GM19397 (cell line): ENCODE measurements at regions not wholly inside any gene's neighbourhood (a gene's known extent, or its start where the extent isn't known, plus 50 kb on each side); places are given as distances from the start of the nearest gene placed in this dataset.

Experiments
- ATAC-seq: cut with Tn5 transposase; IDR thresholded peaks from one replicate; pipeline ENCODE4 v1.9.1; 2021; ENCODE audit warnings: mild to moderate bottlenecking, moderate library complexity; ENCODE audit not compliant: unreplicated experiment

- ATAC-seq = peak; percentile 68
Measured at GRCh38 chr7:47149208-47149839, 432.6 kb downstream of the TNS3 start.

- no peak for ATAC-seq
Measured at GRCh38 chr7:47148536-47149207, 433.2 kb downstream of the TNS3 start.

GRCh38 chr7:47147213-47147631 is 434.7 kb downstream of the TNS3 start:
- ATAC-seq = peak; percentile 34

GRCh38 chr7:47145982-47146381 is 435.9 kb downstream of the TNS3 start:
- no peak for ATAC-seq

GRCh38 chr7:47145186-47145725 is 436.7 kb downstream of the TNS3 start:
- ATAC-seq = no peak

GRCh38 chr7:47143339-47143738 is 438.6 kb downstream of the TNS3 start:
- no peak for ATAC-seq

- no peak for ATAC-seq
Measured at GRCh38 chr7:47142867-47143175, 439.1 kb downstream of the TNS3 start.

- ATAC-seq = no peak
Measured at GRCh38 chr7:47142169-47142866, 439.6 kb downstream of the TNS3 start.

- no peak for ATAC-seq
Measured at GRCh38 chr7:47132471-47132870, 449.4 kb downstream of the TNS3 start.

GRCh38 chr7:47128700-47129099 is 453.2 kb downstream of the TNS3 start:
- ATAC-seq = no peak

- no peak for ATAC-seq
Measured at GRCh38 chr7:47125529-47125928, 456.4 kb downstream of the TNS3 start.

- no peak for ATAC-seq
Measured at GRCh38 chr7:47119261-47119865, 462.5 kb downstream of the TNS3 start.

GRCh38 chr7:47104206-47104549 is 477.7 kb downstream of the TNS3 start:
- ATAC-seq = no peak

GRCh38 chr7:47103498-47104205 is 478.3 kb downstream of the TNS3 start:
- ATAC-seq = no peak

GRCh38 chr7:47102331-47102841 is 479.5 kb downstream of the TNS3 start:
- ATAC-seq = no peak

- no peak for ATAC-seq
Measured at GRCh38 chr7:47100817-47101435, 481.0 kb downstream of the TNS3 start.

GRCh38 chr7:47100148-47100816 is 481.6 kb downstream of the TNS3 start:
- no peak for ATAC-seq

GRCh38 chr7:47097431-47097830 is 484.5 kb downstream of the TNS3 start:
- ATAC-seq = no peak

GRCh38 chr7:47095946-47096345 is 486.0 kb downstream of the TNS3 start:
- ATAC-seq = no peak

- ATAC-seq = no peak
Measured at GRCh38 chr7:47094462-47094861, 487.4 kb downstream of the TNS3 start.
